Mesodermal cell (in vitro differentiated cells): ENCODE measurements at regions not wholly inside any gene's neighbourhood (a gene's known extent, or its start where the extent isn't known, plus 50 kb on each side); places are given as distances from the start of the nearest gene placed in this dataset.

Experiments
- H3K27ac ChIP-seq: 2 replicates; pipeline ENCODE4 v1.7.0; 2013; ENCODE audit warnings: mild to moderate bottlenecking, low read depth, low read length, moderate library complexity; ENCODE audit not compliant: severe bottlenecking
- H3K36me3 ChIP-seq: 2 replicates; pipeline ENCODE4 v1.7.1; 2013; ENCODE audit warnings: mild to moderate bottlenecking, low read length, moderate library complexity; ENCODE audit not compliant: control insufficient read depth, insufficient read depth
- H3K4me1 ChIP-seq: one replicate; pipeline ENCODE4 v1.7.1; 2013; ENCODE audit warnings: mild to moderate bottlenecking, low read length; ENCODE audit not compliant: insufficient read depth, control insufficient read depth, poor library complexity, severe bottlenecking
- H3K4me3 ChIP-seq: 2 replicates; pipeline ENCODE4 v1.7.0; 2013; ENCODE audit warnings: low read length, control low read depth, mild to moderate bottlenecking; ENCODE audit not compliant: insufficient read depth, poor library complexity, severe bottlenecking; ENCODE audit errors: extremely low read depth
- H3K9me3 ChIP-seq: 2 replicates; pipeline ENCODE4 v1.7.1; 2013; ENCODE audit warnings: mild to moderate bottlenecking, low read length, moderate library complexity; ENCODE audit not compliant: control insufficient read depth
- WGBS, 2 experiments: methylation state at CpG; one replicate each; pipeline ENCODE4 v1.1.5; 2013; ENCODE audit warnings: missing lambda C conversion rate in 2 of 2; ENCODE audit not compliant: insufficient coverage in 2 of 2; 5-methylcytosine and 5-hydroxymethylcytosine counted together

DNA sequence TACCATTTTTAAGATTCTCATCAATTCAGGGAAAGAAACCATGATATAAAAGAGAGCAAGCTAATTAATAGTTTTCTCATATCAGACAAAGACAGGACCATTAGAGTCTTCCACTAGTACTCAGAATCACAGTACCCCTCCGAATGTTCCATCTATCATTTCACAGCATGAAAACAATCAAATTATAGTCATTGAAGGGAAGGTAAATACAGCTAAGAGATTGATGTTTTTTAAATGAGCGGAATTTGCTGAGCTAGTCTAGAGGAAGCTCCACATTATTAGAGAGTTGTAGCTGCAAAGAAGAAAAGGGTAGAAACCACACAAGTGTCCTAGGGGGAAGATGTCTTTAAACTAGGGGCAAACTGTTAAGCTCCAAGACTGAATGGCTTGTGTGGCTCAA lies 808.9 kb downstream of the CDH11 start:
- Histone ChIP-seq H3K27ac (no peak overlapping the region), H3K4me1 (no peaks in the 10 kb centered on the region), H3K4me3 (no peak overlapping the region), H3K36me3 (no peaks in the 10 kb centered on the region), H3K9me3 (no peaks in the 10 kb centered on the region)
- 70% methylated on average over 1 of the region's 2 CpGs; no CpG with 5 or more reads in 1 of the 2 experiments for WGBS, 2 experiments

DNA sequence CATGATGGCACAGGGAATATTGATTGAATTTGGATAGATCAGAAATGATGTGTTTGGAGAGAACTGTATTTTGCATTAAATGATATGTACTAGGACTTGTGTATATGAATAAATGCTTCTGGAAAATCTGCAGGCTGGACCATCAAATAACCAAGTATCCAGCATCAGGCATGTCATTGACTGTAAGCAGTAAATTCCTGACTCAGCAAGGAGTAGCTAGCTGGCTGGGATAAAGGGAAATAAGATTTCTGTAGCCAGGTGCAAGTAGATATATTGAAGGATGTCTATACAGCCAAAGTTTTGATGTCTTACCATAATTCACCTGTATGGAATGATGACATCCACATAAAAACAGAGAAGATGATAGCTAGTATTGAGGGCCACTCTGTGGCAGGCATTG lies 809.6 kb downstream of the CDH11 start:
- Histone ChIP-seq H3K9me3 (no peaks in the 10 kb centered on the region), H3K27ac (no peak overlapping the region), H3K4me3 (no peak overlapping the region), H3K36me3 (no peaks in the 10 kb centered on the region), H3K4me1 (no peaks in the 10 kb centered on the region)

DNA sequence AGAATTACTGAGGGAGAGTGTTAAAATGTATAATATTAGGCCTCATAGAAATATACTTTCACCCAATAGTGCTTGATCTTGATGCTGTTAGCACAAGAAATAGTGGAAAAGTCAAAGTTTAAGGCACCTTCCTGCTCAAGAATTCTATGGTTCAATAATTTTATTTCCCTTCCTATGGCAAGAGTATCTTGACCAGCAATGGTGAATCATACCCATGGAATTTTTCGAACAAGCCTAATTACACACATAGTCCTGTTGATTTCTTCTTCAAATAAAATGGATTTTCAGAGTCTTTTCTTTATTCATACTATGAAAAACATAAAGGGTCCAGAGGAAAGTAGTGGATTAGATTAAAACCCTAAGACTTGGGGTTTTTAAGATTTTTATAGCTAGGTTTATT lies 810.6 kb downstream of the CDH11 start:
- H3K36me3 ChIP-seq: no peaks in the 10 kb centered on the region
- no peaks in the 10 kb centered on the region for H3K9me3 ChIP-seq
- no peak overlapping the region for H3K4me3 ChIP-seq
- no CpG with 5 or more reads among the region's 1 CpG for WGBS, 2 experiments
- H3K27ac ChIP-seq: no peak overlapping the region
- H3K4me1 ChIP-seq: no peaks in the 10 kb centered on the region

DNA sequence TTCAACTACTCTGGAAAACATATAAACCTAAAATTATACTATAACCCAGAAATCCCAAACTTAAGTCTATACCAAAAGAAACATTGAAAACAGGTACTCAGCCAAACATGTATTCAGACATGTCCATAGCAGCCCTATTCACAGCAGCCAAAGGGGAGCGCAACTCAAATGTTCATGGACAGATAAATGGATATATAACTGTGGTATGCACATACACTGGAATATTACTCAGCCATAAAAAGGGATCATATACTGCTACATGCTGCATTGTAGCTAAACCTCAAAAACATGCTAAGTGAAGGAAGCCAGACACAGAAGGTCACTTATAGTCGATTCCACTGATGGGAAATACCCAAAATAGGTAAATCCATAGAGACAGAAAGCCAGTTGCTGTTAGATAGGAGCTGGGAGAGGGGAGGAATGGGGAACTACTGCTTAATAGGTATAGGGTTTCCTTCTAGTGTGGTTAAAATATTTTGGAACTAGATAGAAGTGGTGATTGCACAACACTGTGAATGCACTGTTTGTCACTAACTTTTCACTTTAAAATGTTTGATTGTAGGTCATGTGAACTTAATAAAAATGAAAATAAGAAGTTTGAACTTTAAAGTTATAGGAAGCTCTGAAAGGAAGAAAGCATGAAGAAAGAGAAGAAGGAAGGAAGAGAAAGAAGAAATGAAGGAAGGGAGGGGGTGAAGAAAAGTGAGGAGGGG lies 812.3 kb downstream of the CDH11 start:
- WGBS, 2 experiments: 75 to 78% methylated on average over 1 to 2 of the region's 2 CpGs
- no peaks in the 10 kb centered on the region for H3K4me1 ChIP-seq
- H3K27ac ChIP-seq: no peak overlapping the region
- no peaks in the 10 kb centered on the region for H3K36me3 ChIP-seq
- no peak overlapping the region for H3K4me3 ChIP-seq
- no peaks in the 10 kb centered on the region for H3K9me3 ChIP-seq

DNA sequence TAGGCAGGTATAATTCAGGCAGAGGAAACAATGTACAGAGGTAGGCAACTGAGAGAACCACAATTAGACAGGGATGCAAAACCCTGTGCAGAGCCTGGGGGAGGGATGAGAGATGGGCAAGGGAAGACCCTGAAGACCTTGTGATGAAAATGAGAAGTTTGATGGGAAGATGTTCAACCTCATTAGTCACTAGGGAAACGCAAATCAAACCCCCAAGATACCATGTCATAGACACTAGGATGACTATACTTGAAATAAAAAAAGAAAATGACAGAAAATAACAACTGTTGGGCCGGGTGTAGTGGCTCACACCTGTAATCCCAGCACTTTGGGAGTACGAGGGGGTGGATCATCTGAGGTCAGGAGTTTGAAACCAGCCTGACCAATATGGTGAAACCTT lies 813.1 kb downstream of the CDH11 start:
- H3K4me3 ChIP-seq: no peak overlapping the region
- 89% methylated on average over 2 of the region's 3 CpGs; no CpG with 5 or more reads in 1 of the 2 experiments for WGBS, 2 experiments
- no peak overlapping the region for H3K27ac ChIP-seq
- H3K9me3 ChIP-seq: no peaks in the 10 kb centered on the region
- no peaks in the 10 kb centered on the region for H3K4me1 ChIP-seq
- no peaks in the 10 kb centered on the region for H3K36me3 ChIP-seq

DNA sequence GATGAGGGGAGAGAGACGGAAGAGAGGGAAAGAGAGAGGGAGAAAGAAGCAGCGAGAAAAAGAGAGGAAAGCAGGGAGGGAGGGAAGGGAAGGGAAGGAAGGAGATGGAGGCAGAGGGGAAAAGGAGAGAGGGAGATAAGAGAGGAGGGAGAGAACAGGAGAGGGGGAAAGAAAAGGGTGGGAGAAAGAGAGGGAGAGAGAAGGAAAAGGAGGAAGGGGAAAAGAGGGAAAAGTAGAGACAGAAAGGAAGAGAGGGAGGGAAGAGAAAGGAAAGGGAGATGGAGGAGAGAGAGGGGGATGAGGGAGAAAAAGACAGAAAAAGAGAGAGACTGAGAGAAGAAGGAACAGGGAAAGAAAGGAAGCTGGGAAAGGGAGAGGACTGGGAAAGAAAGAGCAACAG lies 814.4 kb downstream of the CDH11 start:
- no peaks in the 10 kb centered on the region for H3K9me3 ChIP-seq
- no peak overlapping the region for H3K4me3 ChIP-seq
- WGBS, 2 experiments: 95 to 100% methylated on average over 2 of the region's 2 CpGs
- H3K4me1 ChIP-seq: no peaks in the 10 kb centered on the region
- no peak overlapping the region for H3K27ac ChIP-seq
- H3K36me3 ChIP-seq: no peaks in the 10 kb centered on the region

DNA sequence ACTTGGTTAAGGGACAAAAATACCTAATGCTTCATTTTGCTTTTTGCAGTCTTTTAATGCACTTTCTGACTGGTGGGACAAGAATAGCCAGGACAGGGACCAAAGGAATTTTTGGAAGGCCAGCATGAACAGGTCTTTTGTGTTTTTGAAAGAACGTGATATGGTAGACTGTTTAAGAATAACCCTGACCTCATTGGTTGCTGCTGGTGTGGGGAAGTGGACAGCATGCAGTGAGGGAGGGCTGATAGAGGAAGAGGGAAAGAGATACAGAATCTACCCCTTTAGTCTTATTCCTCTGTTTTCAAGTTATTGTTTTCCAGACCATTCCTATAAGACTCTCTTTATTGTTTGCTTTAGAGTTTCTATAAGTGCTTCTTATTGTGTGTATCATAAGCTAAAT lies 816.2 kb downstream of the CDH11 start:
- no peaks in the 10 kb centered on the region for H3K4me1 ChIP-seq
- WGBS, 2 experiments: 56% methylated on average over 1 of the region's 1 CpG; no CpG with 5 or more reads in 1 of the 2 experiments
- H3K27ac ChIP-seq: no peak overlapping the region
- no peaks in the 10 kb centered on the region for H3K36me3 ChIP-seq
- no peak overlapping the region for H3K4me3 ChIP-seq
- no peaks in the 10 kb centered on the region for H3K9me3 ChIP-seq

DNA sequence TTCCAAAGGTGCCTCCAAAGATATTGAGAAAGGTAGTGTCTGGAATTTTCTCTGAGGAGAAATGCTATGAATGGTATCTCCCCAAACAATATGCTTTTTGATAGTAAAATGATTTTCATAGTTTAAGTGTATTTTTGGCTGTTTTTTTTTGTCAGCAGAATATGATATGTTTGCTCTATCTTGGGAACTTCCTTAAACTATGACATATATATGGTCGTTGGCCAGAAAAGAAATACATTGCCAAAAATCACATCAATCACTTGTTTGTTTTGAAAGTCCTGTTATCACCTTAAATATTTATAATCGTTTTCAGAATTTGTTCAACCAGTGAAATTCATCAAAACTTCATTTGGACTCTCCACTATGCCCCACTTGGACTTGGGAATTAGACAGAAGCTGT lies 816.9 kb downstream of the CDH11 start:
- Histone ChIP-seq H3K27ac (no peak overlapping the region), H3K4me3 (no peak overlapping the region), H3K4me1 (no peaks in the 10 kb centered on the region), H3K9me3 (no peaks in the 10 kb centered on the region), H3K36me3 (no peaks in the 10 kb centered on the region)
- WGBS, 2 experiments: no CpG with 5 or more reads among the region's 2 CpGs

DNA sequence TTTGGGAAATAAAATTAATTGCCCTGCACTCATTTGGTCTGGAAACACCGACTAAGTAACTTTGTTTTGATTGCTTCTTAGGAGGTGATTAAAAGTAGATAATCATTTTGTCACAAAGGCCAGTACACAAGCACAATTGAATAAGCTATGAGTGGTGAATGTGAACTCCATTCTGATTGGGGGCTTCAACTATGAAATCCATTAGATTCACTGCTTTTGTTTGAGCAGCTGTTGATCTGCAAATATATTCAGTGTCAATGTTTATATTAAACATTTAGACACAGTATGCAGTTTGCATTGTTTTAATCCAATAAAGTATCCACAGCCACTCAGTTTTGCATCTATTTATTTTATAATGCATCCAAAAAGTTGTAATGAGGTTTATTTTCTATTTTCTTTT lies 817.5 kb downstream of the CDH11 start:
- H3K4me3 ChIP-seq: no peak overlapping the region
- H3K27ac ChIP-seq: no peak overlapping the region
- WGBS, 2 experiments: no CpG with 5 or more reads among the region's 1 CpG
- H3K4me1 ChIP-seq: no peaks in the 10 kb centered on the region
- no peaks in the 10 kb centered on the region for H3K36me3 ChIP-seq
- no peaks in the 10 kb centered on the region for H3K9me3 ChIP-seq

DNA sequence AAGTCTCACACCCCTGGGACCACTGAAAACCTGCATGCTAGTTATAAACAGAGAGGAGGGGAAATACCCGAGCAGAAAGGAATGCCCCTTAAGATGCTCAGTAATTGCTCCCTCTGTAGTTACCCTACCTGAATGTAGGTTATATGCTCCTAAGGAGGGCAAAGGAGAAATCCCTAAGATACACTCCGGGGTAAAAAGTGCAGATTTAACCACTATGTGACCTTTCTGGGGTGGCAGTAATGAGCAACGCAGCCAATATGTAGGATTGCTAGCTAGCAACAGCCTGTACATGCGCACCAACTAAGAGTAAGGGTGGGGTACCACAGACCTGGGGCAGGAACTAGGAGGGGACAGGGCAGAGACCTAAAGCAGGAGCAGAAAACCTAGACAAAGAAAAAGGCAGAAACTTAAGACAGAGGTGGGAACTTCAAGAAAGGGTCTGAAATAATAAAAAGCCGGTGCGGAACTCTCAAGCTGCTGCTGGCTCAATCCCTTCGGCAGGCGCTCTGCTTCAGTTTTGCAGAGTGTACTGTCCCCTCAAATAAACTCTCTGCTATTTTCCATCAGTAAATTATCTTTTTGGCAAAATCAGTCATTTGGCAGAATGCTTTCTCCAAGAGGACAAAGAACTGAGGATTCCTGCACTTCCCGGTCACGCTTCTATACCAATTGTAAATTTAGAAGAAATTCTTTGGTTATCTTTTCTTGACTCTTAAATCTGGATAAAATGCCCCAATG lies 823.8 kb downstream of the CDH11 start:
- H3K4me3 ChIP-seq: no peak overlapping the region
- no peaks in the 10 kb centered on the region for H3K36me3 ChIP-seq
- WGBS, 2 experiments: 89 to 93% methylated on average over 7 of the region's 10 CpGs
- H3K27ac ChIP-seq: no peak overlapping the region
- H3K4me1 ChIP-seq: no peaks in the 10 kb centered on the region
- no peaks in the 10 kb centered on the region for H3K9me3 ChIP-seq

DNA sequence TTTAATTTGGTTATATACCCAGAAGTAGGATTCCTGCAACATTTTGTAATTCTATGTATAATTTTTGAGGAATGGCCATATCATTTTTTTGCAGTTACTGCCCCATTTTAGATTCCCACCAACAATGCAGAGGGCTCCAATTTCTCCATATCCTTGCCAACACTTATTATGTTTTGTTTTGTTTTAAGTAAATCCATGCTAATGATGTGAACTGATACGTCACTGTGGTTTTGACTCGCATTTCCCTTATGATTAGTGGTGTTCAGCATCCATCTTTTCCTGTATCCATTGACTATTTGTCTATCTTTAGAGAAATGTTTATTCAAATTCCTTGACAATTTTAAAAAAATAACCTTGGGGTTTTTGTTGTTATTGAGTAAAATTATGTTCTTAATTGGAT lies 826.4 kb downstream of the CDH11 start:
- Histone ChIP-seq H3K4me3 (no peak overlapping the region), H3K27ac (no peak overlapping the region), H3K4me1 (no peaks in the 10 kb centered on the region), H3K36me3 (no peaks in the 10 kb centered on the region), H3K9me3 (no peaks in the 10 kb centered on the region)
- WGBS, 2 experiments: no CpG with 5 or more reads among the region's 2 CpGs
